Astrocyte of the spinal cord (primary cell): ENCODE measurements at regions not wholly inside any gene's neighbourhood (a gene's known extent, or its start where the extent isn't known, plus 50 kb on each side); places are given as distances from the start of the nearest gene placed in this dataset.
A peak's percentile ranks its signal among the peaks of the same experiment; 100 is the strongest.

Experiments used
- DNase-seq: peaks from one replicate; pipeline ENCODE4 v3.0.0; 2011; ENCODE audit warnings: low read depth, low spot score
- H3K4me3 ChIP-seq: 2 replicates; pipeline ENCODE4 v1.5.1; 2011; ENCODE audit warnings: low read depth, mild to moderate bottlenecking, low read length, moderate library complexity
- in situ Hi-C: cut with HindIII; loops from 2 replicates; pipeline ENCODE4 v1.10.0; 2017; ENCODE audit warnings: low sequenced_read_pairs
- TF ChIP-seq, protein P1 (sequence below): IDR thresholded peaks from 2 replicates; pipeline ENCODE4 v1.5.1; 2012; ENCODE audit warnings: low read depth, mild to moderate bottlenecking, low read length, inconsistent platforms

DNA sequence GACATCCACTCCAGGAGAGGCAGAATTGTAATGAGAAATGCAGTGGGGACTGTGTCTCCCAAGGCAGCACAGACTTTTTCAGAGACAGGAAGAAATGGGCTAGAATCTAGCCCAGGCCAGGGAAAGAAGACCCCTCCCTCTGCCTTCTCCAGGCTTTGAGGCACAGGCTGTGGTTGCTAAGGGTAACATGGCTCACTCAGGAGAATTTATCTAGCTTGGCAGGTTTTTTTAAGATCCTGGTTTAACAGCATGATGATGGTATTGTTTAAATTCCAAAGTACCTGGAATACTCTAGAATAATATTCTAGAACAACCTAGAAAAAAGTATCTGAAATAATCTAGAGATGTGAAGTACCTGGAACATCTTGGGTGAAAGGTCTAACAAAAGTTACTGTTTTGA lies 125.6 kb downstream of the URB2 start:
- in situ Hi-C loops = no loop called here
- TF ChIP-seq, protein P1, sequence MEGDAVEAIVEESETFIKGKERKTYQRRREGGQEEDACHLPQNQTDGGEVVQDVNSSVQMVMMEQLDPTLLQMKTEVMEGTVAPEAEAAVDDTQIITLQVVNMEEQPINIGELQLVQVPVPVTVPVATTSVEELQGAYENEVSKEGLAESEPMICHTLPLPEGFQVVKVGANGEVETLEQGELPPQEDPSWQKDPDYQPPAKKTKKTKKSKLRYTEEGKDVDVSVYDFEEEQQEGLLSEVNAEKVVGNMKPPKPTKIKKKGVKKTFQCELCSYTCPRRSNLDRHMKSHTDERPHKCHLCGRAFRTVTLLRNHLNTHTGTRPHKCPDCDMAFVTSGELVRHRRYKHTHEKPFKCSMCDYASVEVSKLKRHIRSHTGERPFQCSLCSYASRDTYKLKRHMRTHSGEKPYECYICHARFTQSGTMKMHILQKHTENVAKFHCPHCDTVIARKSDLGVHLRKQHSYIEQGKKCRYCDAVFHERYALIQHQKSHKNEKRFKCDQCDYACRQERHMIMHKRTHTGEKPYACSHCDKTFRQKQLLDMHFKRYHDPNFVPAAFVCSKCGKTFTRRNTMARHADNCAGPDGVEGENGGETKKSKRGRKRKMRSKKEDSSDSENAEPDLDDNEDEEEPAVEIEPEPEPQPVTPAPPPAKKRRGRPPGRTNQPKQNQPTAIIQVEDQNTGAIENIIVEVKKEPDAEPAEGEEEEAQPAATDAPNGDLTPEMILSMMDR = no peak
- no peak for DNase-seq
- no peak overlapping the region for H3K4me3 ChIP-seq

GRCh38 chr1:229752679-229753078 lies 126.6 kb downstream of the URB2 start:
- in situ Hi-C loops = no loop called here
- no peak for DNase-seq
- TF ChIP-seq, protein P1 = no peak
- no peak overlapping the region for H3K4me3 ChIP-seq

- TF ChIP-seq, protein P1 = no peak
- DNase-seq = no peak
- H3K4me3 ChIP-seq = no peak overlapping the region
- in situ Hi-C loops = no loop called here
These were observed 127.9 kb downstream of the URB2 start for GRCh38 chr1:229753764-229754551.

GRCh38 chr1:229756666-229757065 lies 130.6 kb downstream of the URB2 start:
- TF ChIP-seq, protein P1 = no peak
- in situ Hi-C loops = no loop called here
- peak; percentile 75 for DNase-seq
- no peak overlapping the region for H3K4me3 ChIP-seq

DNA sequence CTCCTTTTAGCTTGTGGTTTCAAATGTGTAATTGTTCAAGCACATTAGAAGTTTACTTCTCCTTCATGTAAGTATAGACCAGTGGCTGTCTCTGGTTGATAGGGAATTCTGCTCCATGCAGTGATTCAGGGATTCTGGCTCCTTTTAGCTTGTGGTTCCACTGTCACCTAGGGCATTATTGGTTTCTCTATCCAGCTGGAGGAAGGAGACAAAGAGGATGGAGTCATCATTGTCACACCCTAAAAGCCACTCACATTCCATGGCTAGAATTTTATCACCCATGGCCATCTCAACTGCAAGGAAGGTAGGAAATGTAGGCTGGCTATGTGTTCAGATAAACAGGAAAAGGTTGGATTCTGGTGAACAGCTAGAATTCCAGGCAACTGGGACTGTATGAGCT lies 131.2 kb downstream of the URB2 start:
- DNase-seq = no peak
- no peak overlapping the region for H3K4me3 ChIP-seq
- TF ChIP-seq, protein P1 = no peak
- in situ Hi-C loops = no loop called here

- TF ChIP-seq, protein P1 = no peak
- H3K4me3 ChIP-seq = no peak overlapping the region
- DNase-seq = peak; percentile 31
- in situ Hi-C loops = no loop called here
These were observed 132.3 kb downstream of the URB2 start for GRCh38 chr1:229758101-229759036.
